ENCODE measurements at regions not wholly inside any gene's neighbourhood (a gene's known extent, or its start where the extent isn't known, plus 50 kb on each side); places are given as distances from the start of the nearest gene placed in this dataset.

DNA sequence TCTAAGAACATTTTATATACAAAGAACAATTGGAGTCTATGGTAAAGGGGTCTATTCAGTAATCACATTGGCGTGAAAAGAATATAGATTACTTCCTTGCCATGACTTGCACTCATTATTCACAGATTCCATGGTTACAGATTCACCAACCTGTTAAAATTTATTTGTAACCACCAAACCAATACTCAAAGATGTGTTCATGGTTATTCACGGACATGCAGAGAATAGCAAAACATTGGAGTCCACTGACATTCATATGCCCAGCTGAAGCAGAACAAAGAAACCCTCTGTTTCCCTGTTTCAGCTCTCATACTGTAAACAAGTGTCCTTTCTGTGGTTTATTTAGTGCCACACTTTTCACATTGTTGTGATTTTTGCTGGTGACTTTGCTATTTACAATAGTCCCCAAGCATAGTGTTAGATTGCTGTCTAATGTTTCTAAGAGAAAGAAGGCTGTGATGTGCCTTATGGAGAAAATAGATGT, 185.8 kb upstream of the TTC14 start:
- no peak overlapping the region for H3K4me3 Mint-ChIP-seq (ENCODE audit: unreplicated experiment)
- intact Hi-C loops (cut with micrococcal nuclease): no loop called here
- peaks cover 10% of the 10 kb centered on the region for H3K9me3 Mint-ChIP-seq (ENCODE audit: unreplicated experiment)
- H3K27me3 Mint-ChIP-seq (ENCODE audit: insufficient read depth, unreplicated experiment): no peaks in the 10 kb centered on the region
- peaks cover 12% of the 10 kb centered on the region for H3K4me1 Mint-ChIP-seq (ENCODE audit: insufficient read depth, unreplicated experiment)
- peak overlapping the region; percentile 28 for H3K27ac Mint-ChIP-seq (ENCODE audit: low read depth, unreplicated experiment)
- BruUV-seq (replicated peaks): no TSS peak
- no peaks in the 10 kb centered on the region for H3K36me3 Mint-ChIP-seq (ENCODE audit: insufficient read depth, unreplicated experiment)
- TF ChIP-seq, protein P1, sequence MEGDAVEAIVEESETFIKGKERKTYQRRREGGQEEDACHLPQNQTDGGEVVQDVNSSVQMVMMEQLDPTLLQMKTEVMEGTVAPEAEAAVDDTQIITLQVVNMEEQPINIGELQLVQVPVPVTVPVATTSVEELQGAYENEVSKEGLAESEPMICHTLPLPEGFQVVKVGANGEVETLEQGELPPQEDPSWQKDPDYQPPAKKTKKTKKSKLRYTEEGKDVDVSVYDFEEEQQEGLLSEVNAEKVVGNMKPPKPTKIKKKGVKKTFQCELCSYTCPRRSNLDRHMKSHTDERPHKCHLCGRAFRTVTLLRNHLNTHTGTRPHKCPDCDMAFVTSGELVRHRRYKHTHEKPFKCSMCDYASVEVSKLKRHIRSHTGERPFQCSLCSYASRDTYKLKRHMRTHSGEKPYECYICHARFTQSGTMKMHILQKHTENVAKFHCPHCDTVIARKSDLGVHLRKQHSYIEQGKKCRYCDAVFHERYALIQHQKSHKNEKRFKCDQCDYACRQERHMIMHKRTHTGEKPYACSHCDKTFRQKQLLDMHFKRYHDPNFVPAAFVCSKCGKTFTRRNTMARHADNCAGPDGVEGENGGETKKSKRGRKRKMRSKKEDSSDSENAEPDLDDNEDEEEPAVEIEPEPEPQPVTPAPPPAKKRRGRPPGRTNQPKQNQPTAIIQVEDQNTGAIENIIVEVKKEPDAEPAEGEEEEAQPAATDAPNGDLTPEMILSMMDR (IDR thresholded peaks at IDR 0.05; ENCODE audit: unreplicated experiment): no peak
- DNase-seq (ENCODE audit: unreplicated experiment): no peak
- ChIA-PET CTCF (no interaction called here), POLR2A (no interaction called here)

DNA sequence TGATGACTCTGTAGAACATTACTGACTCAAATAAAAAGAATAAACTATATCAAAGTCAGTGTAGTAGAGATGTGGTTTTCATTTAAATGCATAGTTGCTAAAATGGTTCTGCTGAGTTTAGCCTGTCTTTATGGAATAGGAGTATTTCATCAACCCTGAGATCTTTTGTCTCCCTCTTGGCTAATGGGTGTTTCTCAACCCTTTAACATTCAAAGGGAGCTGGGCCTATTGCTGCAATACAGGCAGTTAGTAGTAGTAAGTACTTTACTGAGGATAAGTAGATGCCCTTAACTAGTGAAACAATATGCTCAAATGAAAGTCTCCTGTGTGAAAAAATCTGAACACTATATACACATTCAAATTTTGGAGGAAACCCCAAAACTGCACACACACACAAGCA, 184.7 kb upstream of the TTC14 start:
- H3K27ac Mint-ChIP-seq (ENCODE audit: low read depth, unreplicated experiment): no peak overlapping the region
- H3K9me3 Mint-ChIP-seq (ENCODE audit: unreplicated experiment): peaks cover 10% of the 10 kb centered on the region
- POLR2A ChIA-PET: no interaction called here
- no peaks in the 10 kb centered on the region for H3K27me3 Mint-ChIP-seq (ENCODE audit: insufficient read depth, unreplicated experiment)
- no TSS peak for BruUV-seq (replicated peaks)
- H3K4me1 Mint-ChIP-seq (ENCODE audit: insufficient read depth, unreplicated experiment): peaks cover 21% of the 10 kb centered on the region
- H3K4me3 Mint-ChIP-seq (ENCODE audit: unreplicated experiment): no peak overlapping the region
- intact Hi-C loops (cut with micrococcal nuclease): no loop called here
- TF ChIP-seq, protein P1 (IDR thresholded peaks at IDR 0.05; ENCODE audit: unreplicated experiment): no peak
- peak; percentile 23 for DNase-seq (ENCODE audit: unreplicated experiment)
- CTCF ChIA-PET: no interaction called here
- H3K36me3 Mint-ChIP-seq (ENCODE audit: insufficient read depth, unreplicated experiment): no peaks in the 10 kb centered on the region

DNA sequence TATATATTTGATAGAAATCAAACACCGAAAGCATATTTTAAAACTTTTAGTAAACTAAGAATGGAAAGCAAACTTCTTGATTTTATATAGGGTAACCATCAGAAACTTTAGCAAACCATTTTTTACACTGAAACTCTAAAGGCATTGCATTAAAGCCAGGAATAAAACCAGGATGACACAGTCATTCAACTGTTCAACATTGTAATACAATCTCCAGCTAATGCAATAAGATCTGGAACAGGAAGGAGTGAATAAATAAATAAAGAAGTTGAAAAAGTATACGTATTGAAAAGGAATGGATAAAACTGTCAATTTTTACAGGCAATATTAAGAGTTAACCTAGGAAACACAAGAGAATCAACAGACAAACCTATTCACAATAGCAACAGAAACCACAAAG, 181.9 kb upstream of the TTC14 start:
- peaks cover 10% of the 10 kb centered on the region for H3K9me3 Mint-ChIP-seq (ENCODE audit: unreplicated experiment)
- no peaks in the 10 kb centered on the region for H3K27me3 Mint-ChIP-seq (ENCODE audit: insufficient read depth, unreplicated experiment)
- peak; percentile 33 for DNase-seq (ENCODE audit: unreplicated experiment)
- no peak overlapping the region for H3K27ac Mint-ChIP-seq (ENCODE audit: low read depth, unreplicated experiment)
- peaks cover 21% of the 10 kb centered on the region for H3K4me1 Mint-ChIP-seq (ENCODE audit: insufficient read depth, unreplicated experiment)
- no TSS peak for BruUV-seq (replicated peaks)
- H3K36me3 Mint-ChIP-seq (ENCODE audit: insufficient read depth, unreplicated experiment): no peaks in the 10 kb centered on the region
- TF ChIP-seq, protein P1 (IDR thresholded peaks at IDR 0.05; ENCODE audit: unreplicated experiment): no peak
- intact Hi-C loops (cut with micrococcal nuclease): no loop called here
- no peak overlapping the region for H3K4me3 Mint-ChIP-seq (ENCODE audit: unreplicated experiment)
- CTCF ChIA-PET: no interaction called here
- POLR2A ChIA-PET: interaction anchor here (0.7 kb wide), 1 partner anchor 120 kb away, joined by 3 read pairs; no protein-coding TSS in a partner anchor

DNA sequence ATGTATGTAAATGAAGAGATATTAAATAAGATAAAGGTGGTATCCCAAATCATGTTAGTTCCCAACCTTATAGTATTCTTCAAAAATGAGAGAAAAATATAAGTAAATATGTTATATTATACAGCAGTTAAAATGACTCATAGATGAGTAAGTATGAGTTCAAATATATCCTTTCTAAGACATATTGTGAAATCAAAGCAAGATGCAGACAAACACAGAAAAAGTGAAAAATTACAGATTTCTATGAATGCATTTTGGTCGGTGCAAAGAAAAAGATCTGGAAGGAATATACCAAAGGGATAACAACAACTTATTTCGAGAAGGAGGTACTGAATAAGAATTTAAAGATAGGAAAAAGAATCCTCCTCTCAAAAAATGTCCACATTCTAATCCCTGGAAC, 181.2 kb upstream of the TTC14 start:
- H3K27ac Mint-ChIP-seq (ENCODE audit: low read depth, unreplicated experiment): peak overlapping the region; percentile 44
- H3K4me3 Mint-ChIP-seq (ENCODE audit: unreplicated experiment): no peak overlapping the region
- TF ChIP-seq, protein P1 (IDR thresholded peaks at IDR 0.05; ENCODE audit: unreplicated experiment): no peak
- ChIA-PET POLR2A (no interaction called here), CTCF (interaction anchor here (0.6 kb wide), 2 partner anchors 410 to 771 kb away, joined by 3 read pairs; no protein-coding TSS in a partner anchor)
- H3K36me3 Mint-ChIP-seq (ENCODE audit: insufficient read depth, unreplicated experiment): no peaks in the 10 kb centered on the region
- intact Hi-C loops (cut with micrococcal nuclease): no loop called here
- peaks cover 21% of the 10 kb centered on the region for H3K4me1 Mint-ChIP-seq (ENCODE audit: insufficient read depth, unreplicated experiment)
- DNase-seq (ENCODE audit: unreplicated experiment): peak; percentile 34
- peaks cover 10% of the 10 kb centered on the region for H3K9me3 Mint-ChIP-seq (ENCODE audit: unreplicated experiment)
- no peaks in the 10 kb centered on the region for H3K27me3 Mint-ChIP-seq (ENCODE audit: insufficient read depth, unreplicated experiment)
- no TSS peak for BruUV-seq (replicated peaks)

Data from MCF 10A (cell line).